ENCODE measurements at regions not wholly inside any gene's neighbourhood (a gene's known extent, or its start where the extent isn't known, plus 50 kb on each side); places are given as distances from the start of the nearest gene placed in this dataset.

DNA sequence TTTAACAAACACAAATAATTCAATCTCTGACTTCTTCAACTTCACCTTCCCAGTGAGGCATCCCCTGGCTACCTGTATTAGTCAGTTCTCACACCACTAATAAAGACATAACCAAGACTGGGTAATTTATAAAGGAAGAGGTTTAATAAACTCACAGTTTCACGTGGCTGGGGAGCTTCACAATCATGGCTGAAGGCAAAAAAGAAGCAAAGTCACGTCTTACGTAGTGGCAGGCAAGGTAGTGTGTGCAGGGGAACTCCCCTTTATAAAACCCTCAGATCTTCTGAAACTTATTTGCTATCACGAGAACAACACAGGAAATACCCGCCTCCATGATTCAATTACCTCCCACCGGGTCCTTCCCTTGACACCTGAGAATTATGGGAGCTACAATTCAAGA is 478.5 kb downstream of the ADGRL2 start:
- TF ChIP-seq, protein P1, sequence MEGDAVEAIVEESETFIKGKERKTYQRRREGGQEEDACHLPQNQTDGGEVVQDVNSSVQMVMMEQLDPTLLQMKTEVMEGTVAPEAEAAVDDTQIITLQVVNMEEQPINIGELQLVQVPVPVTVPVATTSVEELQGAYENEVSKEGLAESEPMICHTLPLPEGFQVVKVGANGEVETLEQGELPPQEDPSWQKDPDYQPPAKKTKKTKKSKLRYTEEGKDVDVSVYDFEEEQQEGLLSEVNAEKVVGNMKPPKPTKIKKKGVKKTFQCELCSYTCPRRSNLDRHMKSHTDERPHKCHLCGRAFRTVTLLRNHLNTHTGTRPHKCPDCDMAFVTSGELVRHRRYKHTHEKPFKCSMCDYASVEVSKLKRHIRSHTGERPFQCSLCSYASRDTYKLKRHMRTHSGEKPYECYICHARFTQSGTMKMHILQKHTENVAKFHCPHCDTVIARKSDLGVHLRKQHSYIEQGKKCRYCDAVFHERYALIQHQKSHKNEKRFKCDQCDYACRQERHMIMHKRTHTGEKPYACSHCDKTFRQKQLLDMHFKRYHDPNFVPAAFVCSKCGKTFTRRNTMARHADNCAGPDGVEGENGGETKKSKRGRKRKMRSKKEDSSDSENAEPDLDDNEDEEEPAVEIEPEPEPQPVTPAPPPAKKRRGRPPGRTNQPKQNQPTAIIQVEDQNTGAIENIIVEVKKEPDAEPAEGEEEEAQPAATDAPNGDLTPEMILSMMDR (IDR thresholded peaks at IDR 0.05; ENCODE audit: low read length), result no peak
- TF ChIP-seq EZH2 (IDR thresholded peaks at IDR 0.05; ENCODE audit: borderline replicate concordance, low read length), result no peak
